ENCODE measurements at regions not wholly inside any gene's neighbourhood (a gene's known extent, or its start where the extent isn't known, plus 50 kb on each side); places are given as distances from the start of the nearest gene placed in this dataset.

GRCh38 chr18:51957001-51957400 lies 383.0 kb upstream of the DCC start:
- Histone ChIP-seq H3K9me3 (no peaks in the 10 kb centered on the region), H3K36me3 (no peaks in the 10 kb centered on the region), H3K27ac (no peak overlapping the region), H3K4me3 (no peak overlapping the region), H3K4me1 (no peaks in the 10 kb centered on the region), H3K27me3 (no peaks in the 10 kb centered on the region)
- TF ChIP-seq CTCF (IDR thresholded peaks at IDR 0.05) (no peak), POLR2A (IDR thresholded peaks at IDR 0.05) (no peak)
- no peak for DNase-seq

- no peak for DNase-seq
- no peak for TF ChIP-seq CTCF (IDR thresholded peaks at IDR 0.05)
- TF ChIP-seq POLR2A (IDR thresholded peaks at IDR 0.05): no peak
- H3K9me3 ChIP-seq: no peaks in the 10 kb centered on the region
- no peaks in the 10 kb centered on the region for H3K36me3 ChIP-seq
- no peaks in the 10 kb centered on the region for H3K27me3 ChIP-seq
- H3K27ac ChIP-seq: no peak overlapping the region
- H3K4me1 ChIP-seq: no peaks in the 10 kb centered on the region
- H3K4me3 ChIP-seq: no peak overlapping the region
Measured at GRCh38 chr18:51980101-51980500, 359.9 kb upstream of the DCC start.

- Histone ChIP-seq H3K4me1 (no peaks in the 10 kb centered on the region), H3K4me3 (no peak overlapping the region), H3K27ac (no peak overlapping the region), H3K9me3 (no peaks in the 10 kb centered on the region), H3K27me3 (no peaks in the 10 kb centered on the region), H3K36me3 (no peaks in the 10 kb centered on the region)
- no peak for TF ChIP-seq CTCF (IDR thresholded peaks at IDR 0.05)
- TF ChIP-seq POLR2A (IDR thresholded peaks at IDR 0.05): no peak
- DNase-seq: no peak
Measured at GRCh38 chr18:51988277-51988676, 351.7 kb upstream of the DCC start.

GRCh38 chr18:51997129-51997528 lies 342.9 kb upstream of the DCC start:
- H3K27ac ChIP-seq: no peak overlapping the region
- H3K36me3 ChIP-seq: no peaks in the 10 kb centered on the region
- no peak for DNase-seq
- no peaks in the 10 kb centered on the region for H3K4me1 ChIP-seq
- H3K27me3 ChIP-seq: no peaks in the 10 kb centered on the region
- no peak overlapping the region for H3K4me3 ChIP-seq
- H3K9me3 ChIP-seq: no peaks in the 10 kb centered on the region
- no peak for TF ChIP-seq POLR2A (IDR thresholded peaks at IDR 0.05)
- TF ChIP-seq CTCF (IDR thresholded peaks at IDR 0.05): no peak

- no peak for DNase-seq
- H3K27me3 ChIP-seq: no peaks in the 10 kb centered on the region
- H3K4me3 ChIP-seq: no peak overlapping the region
- TF ChIP-seq POLR2A (IDR thresholded peaks at IDR 0.05): no peak
- no peak for TF ChIP-seq CTCF (IDR thresholded peaks at IDR 0.05)
- no peak overlapping the region for H3K27ac ChIP-seq
- no peaks in the 10 kb centered on the region for H3K4me1 ChIP-seq
- no peaks in the 10 kb centered on the region for H3K36me3 ChIP-seq
- H3K9me3 ChIP-seq: no peaks in the 10 kb centered on the region
Measured at GRCh38 chr18:51998066-51998465, 341.9 kb upstream of the DCC start.

GRCh38 chr18:51998711-51999110 lies 341.3 kb upstream of the DCC start:
- Histone ChIP-seq H3K9me3 (no peaks in the 10 kb centered on the region), H3K36me3 (no peaks in the 10 kb centered on the region), H3K27me3 (no peaks in the 10 kb centered on the region), H3K27ac (no peak overlapping the region), H3K4me1 (no peaks in the 10 kb centered on the region), H3K4me3 (no peak overlapping the region)
- DNase-seq: no peak
- no peak for TF ChIP-seq CTCF (IDR thresholded peaks at IDR 0.05)
- TF ChIP-seq POLR2A (IDR thresholded peaks at IDR 0.05): no peak
